GM12878 (cell line): ENCODE measurements at regions not wholly inside any gene's neighbourhood (a gene's known extent, or its start where the extent isn't known, plus 50 kb on each side); places are given as distances from the start of the nearest gene placed in this dataset.

Experiments
- ATF2 ChIP-seq: IDR thresholded peaks from 2 replicates; pipeline ENCODE4 v1.6.1; 2012; ENCODE audit warnings: low read length, inconsistent platforms
- ATF7 ChIP-seq: fragments of 450-650 bp; IDR thresholded peaks from 2 replicates; pipeline ENCODE4 v1.6.1; 2016; ENCODE audit warnings: low read depth, mild to moderate bottlenecking
- BACH1 ChIP-seq: fragments of 450-650 bp; IDR thresholded peaks from 2 replicates; pipeline ENCODE4 v1.6.1; 2017; ENCODE audit warnings: mild to moderate bottlenecking, borderline replicate concordance
- BCL11A ChIP-seq: IDR thresholded peaks from 2 replicates; pipeline ENCODE4 v1.6.1; 2011; ENCODE audit warnings: low read depth, low read length
- CBX5 ChIP-seq: sonication (generic); IDR thresholded peaks from 2 replicates; pipeline ENCODE4 v1.6.1; 2016; ENCODE audit warnings: low read depth, moderate library complexity, mild to moderate bottlenecking, inconsistent platforms
- CREM ChIP-seq: IDR thresholded peaks from 2 replicates; pipeline ENCODE4 v1.6.1; 2014; ENCODE audit warnings: antibody characterized with exemption, low read depth
- CUX1 ChIP-seq: IDR thresholded peaks from 2 replicates; pipeline ENCODE4 v1.6.1; 2012; ENCODE audit warnings: improper control_type of control experiment, low read depth, low read length; ENCODE audit not compliant: insufficient replicate concordance
- EZH2 ChIP-seq: IDR thresholded peaks from 2 replicates; pipeline ENCODE4 v1.6.1; 2012; ENCODE audit warnings: low read depth, mild to moderate bottlenecking, control low read depth, inconsistent platforms, low read length, borderline replicate concordance; ENCODE audit not compliant: control insufficient read depth
- FOXK2 ChIP-seq: fragments of 450-650 bp; IDR thresholded peaks from 2 replicates; pipeline ENCODE4 v1.6.1; 2017; ENCODE audit warnings: mild to moderate bottlenecking, moderate library complexity
- HDGF ChIP-seq: fragments of 450-650 bp; IDR thresholded peaks from 2 replicates; pipeline ENCODE4 v1.6.1; 2016; ENCODE audit warnings: antibody characterized with exemption
- KDM1A ChIP-seq: fragments of 200-600 bp; sonication (generic); IDR thresholded peaks from 2 replicates; pipeline ENCODE4 v1.6.1; 2016; ENCODE audit warnings: borderline replicate concordance
- KLF5 ChIP-seq: fragments of 450-650 bp; IDR thresholded peaks from 2 replicates; pipeline ENCODE4 v1.6.1; 2014; ENCODE audit warnings: mild to moderate bottlenecking; ENCODE audit not compliant: partially characterized antibody
- MEF2A ChIP-seq: IDR thresholded peaks from 2 replicates; pipeline ENCODE4 v1.6.1; 2011; ENCODE audit warnings: low read depth, mild to moderate bottlenecking, low read length, moderate library complexity; ENCODE audit not compliant: insufficient read depth
- NBN ChIP-seq: fragments of 450-650 bp; IDR thresholded peaks from 2 replicates; pipeline ENCODE4 v1.6.1; 2016
- NFXL1 ChIP-seq: fragments of 450-650 bp; IDR thresholded peaks from 2 replicates; pipeline ENCODE4 v1.6.1; 2017; ENCODE audit warnings: antibody characterized with exemption, mild to moderate bottlenecking, borderline replicate concordance
- NRF1 ChIP-seq: conservative IDR thresholded peaks from 2 replicates; pipeline ENCODE4 v1.6.1; 2011; ENCODE audit warnings: mild to moderate bottlenecking, low read depth, low read length, improper control_type of control experiment
- POU2F2 ChIP-seq: IDR thresholded peaks from 3 replicates; pipeline ENCODE4 v1.6.1; 2011; ENCODE audit warnings: low read depth, mild to moderate bottlenecking, low read length, borderline replicate concordance
- RAD21 ChIP-seq: IDR thresholded peaks from 2 replicates; pipeline ENCODE4 v1.6.1; 2011; ENCODE audit warnings: mild to moderate bottlenecking, low read depth, low read length, moderate library complexity; ENCODE audit not compliant: insufficient read depth
- RELA ChIP-seq: fragments of 450-650 bp; IDR thresholded peaks from 2 replicates; pipeline ENCODE4 v1.8.0; 2014; ENCODE audit warnings: borderline replicate concordance; ENCODE audit not compliant: partially characterized antibody
- SMAD1 ChIP-seq: fragments of 450-650 bp; IDR thresholded peaks from 2 replicates; pipeline ENCODE4 v1.6.1; 2018; ENCODE audit warnings: mild to moderate bottlenecking, low read depth; ENCODE audit not compliant: partially characterized antibody
- SMAD5 ChIP-seq: IDR thresholded peaks from 2 replicates; pipeline ENCODE4 v1.6.1; 2016; ENCODE audit warnings: antibody characterized with exemption, low read depth
- SREBF2 ChIP-seq: IDR thresholded peaks from 2 replicates; pipeline ENCODE4 v1.6.1; 2012; ENCODE audit warnings: mild to moderate bottlenecking, low read length
- SUPT20H ChIP-seq: IDR thresholded peaks from 2 replicates; pipeline ENCODE4 v1.6.1; 2011; ENCODE audit warnings: low read depth, mild to moderate bottlenecking, low read length, moderate library complexity, borderline replicate concordance; ENCODE audit not compliant: control insufficient read depth
- SUZ12 ChIP-seq: fragments of 200-600 bp; sonication (generic); IDR thresholded peaks from one replicate; pipeline ENCODE4 v1.6.1; 2018; ENCODE audit warnings: antibody characterized with exemption, mild to moderate bottlenecking; ENCODE audit not compliant: unreplicated experiment
- YBX1 ChIP-seq: fragments of 450-650 bp; IDR thresholded peaks from 2 replicates; pipeline ENCODE4 v1.6.1; 2016; ENCODE audit warnings: antibody characterized with exemption
- ZBED1 ChIP-seq: IDR thresholded peaks from 2 replicates; pipeline ENCODE4 v1.6.1; 2016; ENCODE audit warnings: borderline replicate concordance
- ZNF24 ChIP-seq: fragments of 450-650 bp; IDR thresholded peaks from 2 replicates; pipeline ENCODE4 v1.6.1; 2017; ENCODE audit warnings: antibody characterized with exemption, mild to moderate bottlenecking

GRCh38 chr14:24692382-24693352, 58.7 kb upstream of the GZMB start (continued):
- TF ChIP-seq NRF1 (no peak), ATF7 (peak; percentile 69), ATF2 (no peak), MEF2A (no peak), SMAD1 (no peak), FOXK2 (no peak), SUPT20H (no peak), RELA (no peak), BCL11A (peak; percentile 36; the same call in 1 of the 2 replicates), CREM (no peak), SMAD5 (no peak), POU2F2 (no peak), EZH2 (no peak), CUX1 (no peak), ZNF24 (no peak), RAD21 (no peak), SREBF2 (no peak), KDM1A (no peak), NFXL1 (no peak), ZBED1 (no peak), SUZ12 (no peak), YBX1 (no peak), HDGF (no peak), BACH1 (peak; percentile 63; the same call in 1 of the 2 replicates), KLF5 (no peak), NBN (peak; percentile 61; the same call in 1 of the 2 replicates), CBX5 (no peak)
